ENCODE measurements at regions not wholly inside any gene's neighbourhood (a gene's known extent, or its start where the extent isn't known, plus 50 kb on each side); places are given as distances from the start of the nearest gene placed in this dataset.

- ATAC-seq: no peak
- H3K36me3 ChIP-seq (ENCODE audit: insufficient read depth in 1 of 2, low read depth in 1 of 2): no peaks in the 10 kb centered on the region
- 87 to 91% (median 88%) methylated on average over 1 of the region's 1 CpG for WGBS, 3 donors
- intact Hi-C loops (cut with DNase I): loop anchor here in 1 of 2 donors (10.0 kb wide), 1 partner anchor 283 kb away; no protein-coding TSS in a partner anchor
- H3K4me1 ChIP-seq: no peaks in the 10 kb centered on the region
- TF ChIP-seq CTCF (IDR thresholded peaks at IDR 0.05): no peak
- no peak overlapping the region for H3K27ac ChIP-seq
- no peak overlapping the region for H3K4me3 ChIP-seq
- no peaks in the 10 kb centered on the region for H3K27me3 ChIP-seq (ENCODE audit: insufficient read depth in 3 of 3, low read length in 2 of 3)
- no peak for DNase-seq
- no peaks in the 10 kb centered on the region for H3K9me3 ChIP-seq
Measured at GRCh38 chr7:137172105-137172590, 171.4 kb downstream of the PTN start.

GRCh38 chr7:137169282-137169698, 174.2 kb downstream of the PTN start:
- ATAC-seq (no peak), DNase-seq (peak; percentile 13 to 45)
- 2 to 8% (median 6%) methylated on average over 8 of the region's 8 CpGs for WGBS, 3 donors

DNA sequence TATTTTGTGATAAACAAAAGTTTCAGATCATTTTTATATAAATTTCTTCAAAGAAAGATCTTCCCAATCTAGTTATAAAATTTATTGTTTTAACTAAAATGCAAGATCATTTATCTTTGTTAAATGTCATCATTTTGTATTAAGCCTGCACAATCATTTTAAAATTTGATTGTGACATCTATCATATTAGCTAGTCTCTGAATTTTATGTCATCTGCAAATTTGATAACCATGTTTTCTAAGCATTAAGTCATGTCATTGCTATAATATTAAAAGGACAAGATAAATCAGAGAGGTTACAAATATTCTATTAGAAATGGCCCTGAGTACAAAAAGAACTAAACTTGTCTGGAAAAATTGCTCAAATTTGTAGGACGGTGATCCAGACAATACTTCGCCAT, 175.9 kb downstream of the PTN start:
- intact Hi-C loops (cut with DNase I): no loop called here
- Histone ChIP-seq H3K4me3 (no peak overlapping the region), H3K27me3 (ENCODE audit: insufficient read depth in 3 of 3, low read length in 2 of 3) (no peaks in the 10 kb centered on the region), H3K9me3 (no peaks in the 10 kb centered on the region), H3K4me1 (no peaks in the 10 kb centered on the region), H3K27ac (no peak overlapping the region), H3K36me3 (ENCODE audit: insufficient read depth in 1 of 2, low read depth in 1 of 2) (no peaks in the 10 kb centered on the region)
- ATAC-seq: no peak
- 85 to 96% (median 93%) methylated on average over 2 of the region's 2 CpGs for WGBS, 3 donors
- DNase-seq: no peak
- TF ChIP-seq CTCF (IDR thresholded peaks at IDR 0.05): no peak

More at GRCh38 chr7:137169282-137169698, 174.2 kb downstream of the PTN start:
- H3K27me3 ChIP-seq (ENCODE audit: insufficient read depth in 3 of 3, low read length in 2 of 3): no peaks in the 10 kb centered on the region
- intact Hi-C loops (cut with DNase I): no loop called here
- H3K4me1 ChIP-seq: no peaks in the 10 kb centered on the region
- H3K36me3 ChIP-seq (ENCODE audit: insufficient read depth in 1 of 2, low read depth in 1 of 2): no peaks in the 10 kb centered on the region
- H3K4me3 ChIP-seq: no peak overlapping the region
- no peak overlapping the region for H3K27ac ChIP-seq
- peak; percentile 29 for TF ChIP-seq CTCF (IDR thresholded peaks at IDR 0.05)
- no peaks in the 10 kb centered on the region for H3K9me3 ChIP-seq

DNA sequence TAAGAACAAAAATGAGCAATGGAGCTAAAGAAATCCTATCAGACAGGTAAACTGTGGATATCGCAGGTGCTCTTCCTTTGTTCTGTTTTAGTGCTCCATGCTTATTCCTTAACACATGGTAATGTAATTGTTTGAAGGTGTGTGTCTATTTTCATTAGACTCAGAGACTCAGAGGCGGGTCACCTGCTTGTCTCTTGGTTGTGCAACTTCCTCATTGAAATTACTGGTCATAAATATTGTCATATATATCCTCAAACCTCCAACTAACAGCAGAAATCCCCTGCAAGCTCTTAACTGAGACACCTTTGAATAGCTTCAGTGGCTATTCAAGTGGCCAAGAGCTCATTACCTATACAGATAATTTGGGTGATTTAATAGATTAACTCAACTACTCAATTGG, 177.2 kb downstream of the PTN start:
- Histone ChIP-seq H3K27me3 (ENCODE audit: insufficient read depth in 3 of 3, low read length in 2 of 3) (no peaks in the 10 kb centered on the region), H3K4me1 (no peaks in the 10 kb centered on the region), H3K27ac (no peak overlapping the region), H3K4me3 (no peak overlapping the region), H3K9me3 (no peaks in the 10 kb centered on the region), H3K36me3 (ENCODE audit: insufficient read depth in 1 of 2, low read depth in 1 of 2) (no peaks in the 10 kb centered on the region)
- intact Hi-C loops (cut with DNase I): no loop called here
- TF ChIP-seq CTCF (IDR thresholded peaks at IDR 0.05): no peak
- no peak for DNase-seq
- no peak for ATAC-seq
- WGBS, 3 donors: 79 to 81% (median 81%) methylated on average over 2 of the region's 2 CpGs

DNA sequence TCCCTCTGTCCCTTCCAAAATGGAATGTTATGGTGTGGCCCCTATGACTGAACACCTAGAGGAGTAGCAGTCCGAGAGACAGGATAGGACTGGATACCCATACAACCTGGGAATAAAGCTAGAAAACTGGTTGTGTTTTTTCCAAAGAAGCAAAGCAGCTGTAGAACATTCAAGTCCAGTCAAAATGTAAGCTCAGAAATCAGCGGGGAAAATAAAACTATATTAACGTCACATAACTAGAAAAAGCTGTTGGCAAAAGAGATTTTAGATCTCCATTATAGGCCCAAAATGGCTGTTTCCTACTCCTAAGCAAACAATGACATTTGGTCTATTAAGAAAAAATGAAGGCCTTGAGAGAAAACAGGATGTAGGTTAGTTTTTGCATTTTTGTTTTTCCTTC, 177.7 kb downstream of the PTN start:
- TF ChIP-seq CTCF (IDR thresholded peaks at IDR 0.05): no peak
- DNase-seq (no peak), ATAC-seq (no peak)
- Histone ChIP-seq H3K9me3 (no peaks in the 10 kb centered on the region), H3K4me3 (no peak overlapping the region), H3K27ac (no peak overlapping the region), H3K36me3 (ENCODE audit: insufficient read depth in 1 of 2, low read depth in 1 of 2) (no peaks in the 10 kb centered on the region), H3K27me3 (ENCODE audit: insufficient read depth in 3 of 3, low read length in 2 of 3) (no peaks in the 10 kb centered on the region), H3K4me1 (no peaks in the 10 kb centered on the region)
- 64 to 73% (median 71%) methylated on average over 3 of the region's 3 CpGs for WGBS, 3 donors
- intact Hi-C loops (cut with DNase I): no loop called here

All from psoas muscle (tissue), 7 donors.